Activated CD4-positive, alpha-beta T cell treated with anti-CD3 and anti-CD28 coated beads, Interleukin-2, amount 10 ng/mL, durations not matched to agents 7 days and 5 days (primary cell): ENCODE measurements at regions not wholly inside any gene's neighbourhood (a gene's known extent, or its start where the extent isn't known, plus 50 kb on each side); places are given as distances from the start of the nearest gene placed in this dataset.
"Not testable (repeated sequence)": the region's sequence is repeated elsewhere in the genome, so short reads cannot be mapped to it uniquely, and the experiment has no call there.

Experiments
- CTCF ChIA-PET: fragments of 350-600 bp; sonication (Branson Sonifier 250); formaldehyde crosslinking; loops from one replicate; lab custom pipeline; 2021; ENCODE audit warnings: antibody characterized with exemption; lab: Charles Lee
- POLR2A ChIA-PET: fragments of 350-600 bp; sonication (Branson Sonifier 250); formaldehyde crosslinking; loops from one replicate; lab custom pipeline; 2021; ENCODE audit warnings: antibody characterized with exemption; lab: Charles Lee
- DNase-seq: peaks from one replicate; pipeline ENCODE4 v3.0.0-alpha.2; 2020
- H3K27ac Mint-ChIP-seq: one replicate; pipeline ENCODE4 v1.8.0; 2021; ENCODE audit warnings: mild to moderate bottlenecking, moderate library complexity, mixed read lengths
- H3K27me3 Mint-ChIP-seq: one replicate; pipeline ENCODE4 v1.8.0; 2021; ENCODE audit warnings: mixed read lengths
- H3K36me3 Mint-ChIP-seq: one replicate; pipeline ENCODE4 v1.8.0; 2021; ENCODE audit warnings: low read depth, mixed read lengths
- H3K4me1 Mint-ChIP-seq: one replicate; pipeline ENCODE4 v1.8.0; 2021; ENCODE audit warnings: mixed read lengths
- H3K4me3 Mint-ChIP-seq: one replicate; pipeline ENCODE4 v1.8.0; 2021; ENCODE audit warnings: mild to moderate bottlenecking, moderate library complexity, mixed read lengths
- H3K9me3 Mint-ChIP-seq: one replicate; pipeline ENCODE4 v1.8.0; 2021; ENCODE audit warnings: mixed read lengths

DNA sequence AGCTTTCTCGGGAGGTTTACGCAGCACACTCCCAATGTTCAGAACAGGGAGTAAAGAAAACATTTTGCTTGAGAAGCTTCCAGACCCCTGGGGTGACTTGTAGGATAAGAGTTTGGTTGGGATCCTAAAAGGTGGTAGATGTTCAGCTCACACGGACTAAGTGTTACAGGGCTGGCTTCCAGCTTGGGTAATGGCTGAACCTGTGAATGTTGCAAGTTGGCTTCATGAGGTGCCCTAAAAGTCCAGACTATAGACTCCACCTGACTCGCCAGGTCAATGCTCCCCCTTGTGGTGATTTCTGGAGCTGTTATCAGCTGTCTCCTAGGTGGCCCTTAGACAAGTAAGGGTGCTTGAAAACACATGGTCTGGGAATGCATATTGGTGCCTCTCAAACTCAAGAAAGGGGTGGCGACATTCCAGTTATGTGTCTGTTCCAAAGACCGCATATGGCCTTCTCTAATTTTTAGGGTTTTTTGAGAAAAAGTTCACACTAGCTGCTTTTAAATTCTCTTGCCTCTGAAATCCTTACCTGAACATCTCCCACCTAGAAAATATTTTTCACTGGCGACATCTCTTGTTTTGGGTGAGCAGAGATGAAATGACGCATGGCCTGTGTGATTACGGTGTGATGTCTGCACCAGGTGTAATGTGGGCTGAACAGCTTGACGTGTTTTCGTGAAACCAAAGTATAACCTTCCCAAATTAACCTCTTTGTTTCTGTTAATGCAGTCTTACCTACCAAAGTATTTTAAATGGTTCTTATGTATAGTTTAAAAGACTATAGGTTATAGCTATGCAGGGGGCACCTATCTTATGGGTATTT, 175.7 kb upstream of the KBTBD8 start:
- Mint-ChIP-seq H3K9me3 (no peaks in the 10 kb centered on the region), H3K4me1 (no peaks in the 10 kb centered on the region), H3K4me3 (no peak overlapping the region), H3K36me3 (no peaks in the 10 kb centered on the region), H3K27ac (no peak overlapping the region), H3K27me3 (peaks cover 11% of the 10 kb centered on the region)
- DNase-seq: peak; percentile 74
- POLR2A ChIA-PET: no interaction called here
- CTCF ChIA-PET: interaction anchor here (1.0 to 2.5 kb wide), 8 partner anchors 11 to 568 kb away, joined by 3 to 11 read pairs (median 5); no protein-coding TSS in a partner anchor

DNA sequence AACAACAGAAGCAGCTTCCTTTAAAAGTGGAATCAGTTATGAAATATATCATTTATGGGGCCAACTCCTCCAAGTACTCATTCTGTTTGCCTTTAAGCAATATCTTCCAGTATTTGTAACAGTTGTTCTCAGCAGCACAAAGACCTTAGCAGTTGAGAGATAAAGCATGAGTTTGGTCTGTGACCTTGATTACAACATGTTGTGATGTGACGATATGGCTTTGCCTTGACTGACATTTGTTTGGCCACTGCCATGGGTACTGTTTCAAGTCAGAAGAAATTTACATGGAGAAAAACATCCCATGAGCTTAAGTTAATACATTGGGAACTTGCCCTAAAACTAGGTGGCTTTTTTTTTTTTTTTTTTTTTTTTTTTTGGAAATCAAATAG, 175.1 kb upstream of the KBTBD8 start:
- CTCF ChIA-PET: interaction anchor here (1.3 to 2.5 kb wide), 3 partner anchors 11 to 569 kb away, joined by 3 to 11 read pairs (median 9); no protein-coding TSS in a partner anchor
- Mint-ChIP-seq H3K27me3 (peaks cover 11% of the 10 kb centered on the region), H3K36me3 (no peaks in the 10 kb centered on the region), H3K4me1 (no peaks in the 10 kb centered on the region), H3K4me3 (no peak overlapping the region), H3K9me3 (no peaks in the 10 kb centered on the region), H3K27ac (no peak overlapping the region)
- POLR2A ChIA-PET: no interaction called here
- no peak for DNase-seq

DNA sequence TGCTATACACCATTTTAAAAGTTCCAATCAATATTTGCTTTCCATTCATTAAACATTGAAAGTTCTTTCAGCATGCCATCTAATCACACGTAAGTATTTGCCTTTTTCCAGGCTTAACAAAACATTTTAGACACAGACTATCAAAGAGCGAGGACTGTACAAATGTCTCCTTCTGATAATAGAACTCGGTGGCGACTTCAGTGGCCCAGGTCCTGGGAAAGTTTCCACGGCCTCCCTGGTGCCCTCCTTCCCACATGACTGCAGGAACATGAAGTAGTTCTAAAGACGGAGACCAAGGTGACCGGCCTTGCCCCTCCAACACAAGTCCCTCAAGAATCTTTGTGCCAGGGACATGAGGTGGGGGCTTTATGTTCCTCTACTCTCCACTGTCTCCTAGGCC, 174.6 kb upstream of the KBTBD8 start:
- H3K4me1 Mint-ChIP-seq: no peaks in the 10 kb centered on the region
- H3K27ac Mint-ChIP-seq: no peak overlapping the region
- H3K36me3 Mint-ChIP-seq: no peaks in the 10 kb centered on the region
- peaks cover 11% of the 10 kb centered on the region for H3K27me3 Mint-ChIP-seq
- no peak overlapping the region for H3K4me3 Mint-ChIP-seq
- CTCF ChIA-PET: interaction anchor here (2.5 kb wide), 1 partner anchor 11 kb away, joined by 9 read pairs; no protein-coding TSS in a partner anchor
- POLR2A ChIA-PET: no interaction called here
- DNase-seq: no peak
- H3K9me3 Mint-ChIP-seq: no peaks in the 10 kb centered on the region

DNA sequence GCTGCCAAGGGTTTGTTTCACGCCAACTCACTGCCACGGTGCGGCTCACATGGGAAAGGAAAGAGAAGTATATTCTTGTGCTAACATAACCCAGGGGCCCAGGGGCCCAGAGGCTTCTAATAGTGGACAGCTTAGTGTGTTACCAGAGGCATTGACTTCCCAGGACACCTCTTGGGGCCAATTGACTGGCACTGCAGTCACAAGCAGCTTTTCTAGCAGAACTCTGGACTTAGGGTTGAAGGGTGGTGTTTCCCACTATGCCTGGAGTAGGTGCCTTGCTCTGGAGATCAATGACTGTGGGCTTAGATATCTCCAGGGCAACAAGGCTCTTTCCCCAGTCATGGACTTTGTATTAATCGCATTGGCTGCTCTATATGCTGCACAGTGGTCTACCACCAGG, 172.7 kb upstream of the KBTBD8 start:
- H3K27me3 Mint-ChIP-seq: peaks cover 2% of the 10 kb centered on the region
- H3K9me3 Mint-ChIP-seq: no peaks in the 10 kb centered on the region
- H3K36me3 Mint-ChIP-seq: no peaks in the 10 kb centered on the region
- H3K4me3 Mint-ChIP-seq: no peak overlapping the region
- ChIA-PET CTCF (interaction anchor here (1.4 kb wide), 1 partner anchor 10 kb away, joined by 4 read pairs; no protein-coding TSS in a partner anchor), POLR2A (no interaction called here)
- H3K4me1 Mint-ChIP-seq: no peaks in the 10 kb centered on the region
- no peak for DNase-seq
- no peak overlapping the region for H3K27ac Mint-ChIP-seq

GRCh38 chr3:66827726-66828125, 170.4 kb upstream of the KBTBD8 start:
- Mint-ChIP-seq H3K27me3 (peaks cover 8% of the 10 kb centered on the region), H3K27ac (no peak overlapping the region), H3K9me3 (no peaks in the 10 kb centered on the region), H3K36me3 (no peaks in the 10 kb centered on the region), H3K4me3 (no peak overlapping the region), H3K4me1 (no peaks in the 10 kb centered on the region)
- ChIA-PET CTCF (no interaction called here), POLR2A (no interaction called here)
- DNase-seq: no peak

- Mint-ChIP-seq H3K36me3 (no peaks in the 10 kb centered on the region), H3K27me3 (peaks cover 11% of the 10 kb centered on the region), H3K27ac (no peak overlapping the region), H3K4me1 (no peaks in the 10 kb centered on the region), H3K4me3 (no peak overlapping the region), H3K9me3 (no peaks in the 10 kb centered on the region)
- ChIA-PET POLR2A (no interaction called here), CTCF (no interaction called here)
- DNase-seq: no peak
These were observed 169.8 kb upstream of the KBTBD8 start for GRCh38 chr3:66828303-66828702.

GRCh38 chr3:66830301-66830700, 167.8 kb upstream of the KBTBD8 start:
- ChIA-PET POLR2A (no interaction called here), CTCF (no interaction called here)
- peaks cover 18% of the 10 kb centered on the region for H3K27me3 Mint-ChIP-seq
- no peaks in the 10 kb centered on the region for H3K4me1 Mint-ChIP-seq
- no peaks in the 10 kb centered on the region for H3K9me3 Mint-ChIP-seq
- H3K4me3 Mint-ChIP-seq: no peak overlapping the region
- no peaks in the 10 kb centered on the region for H3K36me3 Mint-ChIP-seq
- DNase-seq: no peak
- H3K27ac Mint-ChIP-seq: no peak overlapping the region

GRCh38 chr3:66831931-66832330, 166.2 kb upstream of the KBTBD8 start:
- H3K36me3 Mint-ChIP-seq: no peaks in the 10 kb centered on the region
- DNase-seq: no peak
- no peaks in the 10 kb centered on the region for H3K4me1 Mint-ChIP-seq
- H3K4me3 Mint-ChIP-seq: no peak overlapping the region
- no peak overlapping the region for H3K27ac Mint-ChIP-seq
- H3K9me3 Mint-ChIP-seq: no peaks in the 10 kb centered on the region
- ChIA-PET POLR2A (no interaction called here), CTCF (no interaction called here)
- H3K27me3 Mint-ChIP-seq: peaks cover 18% of the 10 kb centered on the region

DNA sequence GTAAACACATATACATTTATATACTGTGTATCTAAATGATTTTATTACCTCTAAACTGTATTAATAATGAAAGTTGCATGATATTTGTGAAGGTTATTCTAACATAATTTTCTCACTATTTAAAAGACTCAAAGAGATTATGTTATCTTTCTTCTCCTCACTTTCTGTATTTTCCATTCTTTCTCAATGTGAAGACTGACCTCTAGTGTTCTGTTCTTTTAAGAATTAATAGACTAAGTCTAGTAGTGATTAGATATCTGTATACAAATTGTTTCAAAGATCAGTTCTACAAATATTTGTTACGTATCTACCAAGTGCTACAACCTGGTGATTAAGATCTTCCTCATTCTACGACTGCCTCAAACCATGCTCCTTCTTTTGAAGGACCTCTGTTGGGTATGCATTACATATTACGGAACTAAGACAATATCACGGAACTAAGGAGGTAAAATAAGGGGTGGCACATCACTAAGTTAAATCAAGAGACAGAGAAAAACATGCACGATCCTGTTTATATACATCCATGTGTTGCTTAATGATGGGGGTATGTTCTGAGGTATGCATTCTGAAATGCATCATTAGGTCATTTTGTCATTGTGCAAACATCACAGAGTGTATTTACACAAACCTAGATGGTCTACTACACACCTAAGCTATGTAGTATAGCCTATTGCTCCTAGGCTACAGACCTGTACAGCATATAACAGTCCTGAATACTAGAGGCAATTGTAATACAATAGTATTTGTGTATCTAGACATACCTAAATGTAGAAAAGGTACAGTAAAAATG, 161.5 kb upstream of the KBTBD8 start:
- Mint-ChIP-seq H3K36me3 (no peaks in the 10 kb centered on the region), H3K4me3 (no peak overlapping the region), H3K27me3 (peaks cover 9% of the 10 kb centered on the region), H3K9me3 (no peaks in the 10 kb centered on the region), H3K27ac (no peak overlapping the region), H3K4me1 (no peaks in the 10 kb centered on the region)
- CTCF ChIA-PET: no interaction called here
- DNase-seq: no peak
- POLR2A ChIA-PET: no interaction called here

DNA sequence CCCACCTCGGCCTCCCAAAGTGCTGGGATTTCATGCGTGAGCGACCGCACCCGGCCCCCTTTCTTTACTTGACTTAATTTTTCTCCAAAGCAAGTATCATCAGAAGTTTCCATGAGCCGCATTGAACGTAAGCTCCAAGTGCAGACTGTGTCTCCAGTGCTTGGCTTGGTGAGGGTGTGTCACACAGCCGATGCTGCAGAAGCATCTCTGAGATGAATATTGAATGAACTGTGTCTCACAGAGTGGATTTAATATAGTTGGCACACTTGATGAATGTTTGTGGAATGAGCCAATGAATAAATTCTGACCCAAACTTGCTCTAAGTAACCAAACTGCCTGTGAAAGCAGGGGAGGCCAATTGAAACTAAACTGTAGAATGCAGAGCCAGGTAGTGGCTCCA, 159.4 kb upstream of the KBTBD8 start:
- no peak overlapping the region for H3K4me3 Mint-ChIP-seq
- H3K36me3 Mint-ChIP-seq: no peaks in the 10 kb centered on the region
- H3K27me3 Mint-ChIP-seq: peaks cover 4% of the 10 kb centered on the region
- no peak overlapping the region for H3K27ac Mint-ChIP-seq
- no peak for DNase-seq
- no peaks in the 10 kb centered on the region for H3K4me1 Mint-ChIP-seq
- H3K9me3 Mint-ChIP-seq: no peaks in the 10 kb centered on the region
- CTCF ChIA-PET: no interaction called here
- POLR2A ChIA-PET: no interaction called here

DNA sequence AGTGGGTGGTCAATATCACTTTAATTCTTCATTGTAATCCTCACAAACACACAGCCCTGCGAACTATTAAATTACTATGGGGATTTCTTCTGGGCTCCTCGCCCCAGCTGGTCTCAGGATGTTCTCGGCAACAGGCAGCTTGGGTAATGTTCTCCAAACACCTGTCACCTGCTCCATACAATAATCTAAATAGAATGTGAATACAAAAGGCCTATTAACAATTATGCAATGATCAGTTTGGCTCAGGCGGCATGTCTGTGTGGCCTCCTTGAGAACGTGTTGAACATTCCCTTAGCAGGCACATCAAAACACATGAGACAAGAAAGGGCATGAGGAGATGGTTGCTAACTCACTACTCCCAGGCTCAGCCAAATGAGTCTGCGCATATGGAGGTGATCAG, 158.6 kb upstream of the KBTBD8 start:
- no peaks in the 10 kb centered on the region for H3K27me3 Mint-ChIP-seq
- no peak for DNase-seq
- H3K4me1 Mint-ChIP-seq: no peaks in the 10 kb centered on the region
- no peak overlapping the region for H3K4me3 Mint-ChIP-seq
- H3K36me3 Mint-ChIP-seq: no peaks in the 10 kb centered on the region
- ChIA-PET POLR2A (no interaction called here), CTCF (no interaction called here)
- H3K27ac Mint-ChIP-seq: no peak overlapping the region
- H3K9me3 Mint-ChIP-seq: no peaks in the 10 kb centered on the region

DNA sequence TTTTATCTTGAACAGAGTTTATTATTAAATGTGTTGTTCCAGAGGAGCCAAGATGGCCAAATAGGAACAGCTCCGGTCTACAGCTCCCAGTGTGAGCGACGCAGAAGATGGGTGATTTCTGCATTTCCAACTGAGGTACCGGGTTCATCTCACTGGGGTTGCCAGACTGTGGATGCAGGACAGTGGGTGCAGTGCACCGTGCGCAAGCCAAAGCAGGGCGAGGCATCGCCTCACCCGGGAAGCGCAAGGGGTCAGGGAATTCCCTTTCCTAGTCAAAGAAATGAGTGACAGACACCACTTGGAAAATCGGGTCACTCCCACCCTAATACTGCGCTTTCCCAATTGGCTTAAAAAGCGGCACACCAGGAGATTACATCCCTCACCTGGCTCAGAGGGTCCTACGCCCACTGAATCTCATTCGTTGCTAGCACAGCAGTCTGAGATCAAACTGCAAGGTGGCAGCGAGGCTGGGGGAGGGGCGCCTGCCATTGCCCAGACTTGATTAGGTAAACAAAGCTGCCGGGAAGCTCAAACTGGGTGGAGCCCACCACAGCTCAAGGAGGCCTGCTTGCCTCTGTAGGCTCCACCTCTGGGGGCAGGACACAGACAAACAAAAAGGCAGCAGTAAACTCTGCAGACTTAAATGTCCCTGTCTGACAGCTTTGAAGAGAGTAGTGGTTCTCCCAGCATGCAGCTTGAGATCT, 155.2 kb upstream of the KBTBD8 start:
- POLR2A ChIA-PET, CTCF ChIA-PET, H3K9me3 Mint-ChIP-seq, H3K27ac Mint-ChIP-seq, H3K4me1 Mint-ChIP-seq, H3K36me3 Mint-ChIP-seq, H3K27me3 Mint-ChIP-seq, DNase-seq, H3K4me3 Mint-ChIP-seq: not testable (repeated sequence)
